B cell (primary cell): ENCODE measurements at regions not wholly inside any gene's neighbourhood (a gene's known extent, or its start where the extent isn't known, plus 50 kb on each side); places are given as distances from the start of the nearest gene placed in this dataset.

Source experiments
- ATAC-seq: fragments of 200-7000 bp; cut with Tn5 transposase; one replicate; pipeline ENCODE4 v1.10.0; 2021; ENCODE audit warnings: low read depth, mild to moderate bottlenecking, moderate number of reproducible peaks, moderate library complexity
- CTCF ChIA-PET: fragments of 350-600 bp; sonication (Branson Sonifier 250); formaldehyde crosslinking; loops from one replicate; lab custom pipeline; 2021; ENCODE audit warnings: antibody characterized with exemption, inconsistent platforms; lab: Charles Lee
- POLR2A ChIA-PET: fragments of 350-600 bp; sonication (Branson Sonifier 250); formaldehyde crosslinking; loops from one replicate; lab custom pipeline; 2021; ENCODE audit warnings: antibody characterized with exemption; lab: Charles Lee
- DNase-seq: peaks from one replicate; pipeline ENCODE4 v3.0.0; 2013
- H2AFZ ChIP-seq: 2 replicates; pipeline ENCODE4 v1.6.1; 2012; ENCODE audit warnings: mild to moderate bottlenecking, low read depth, low read length; ENCODE audit not compliant: insufficient read depth, poor library complexity, severe bottlenecking
- H3K27ac ChIP-seq, 2 donors: 1 replicate in 1 of 2; 2 replicates in 1 of 2; pipeline ENCODE4 v1.5.1; 2012 to 2013; ENCODE audit warnings: low read length in 2 of 2, mild to moderate bottlenecking in 2 of 2, moderate library complexity in 1 of 2
- H3K27me3 ChIP-seq, 4 experiments: fragments of 200-600 bp in 1 of 4; sonication (generic) in 1 of 4; replicated peaks in 1 of 4; 1 replicate in 2 of 4; 2 replicates in 2 of 4; pipeline versions ENCODE4 v1.6.1 to v1.7.0; 2013 to 2016; ENCODE audit warnings: low read length in 3 of 4, mild to moderate bottlenecking in 2 of 4, mixed read lengths in 1 of 4, moderate library complexity in 1 of 4; ENCODE audit not compliant: insufficient read depth in 4 of 4, control insufficient read depth in 3 of 4; ENCODE audit errors: control extremely low read depth in 1 of 4
- H3K36me3 ChIP-seq, 2 experiments: replicated peaks in 1 of 2; 1 replicate in 1 of 2; 2 replicates in 1 of 2; pipeline versions ENCODE4 v1.6.1 to v1.7.1; 2013; ENCODE audit warnings: low read length in 1 of 2; ENCODE audit not compliant: insufficient read depth in 2 of 2, control insufficient read depth in 1 of 2; ENCODE audit errors: control extremely low read depth in 1 of 2, extremely low read depth in 1 of 2
- H3K4me1 ChIP-seq, 2 donors: fragments of 200-600 bp in 1 of 2; sonication (generic) in 1 of 2; 1 replicate in 1 of 2; 2 replicates in 1 of 2; pipeline versions ENCODE4 v1.5.1 to v1.6.1; 2013 to 2017; ENCODE audit warnings: low read length in 2 of 2; ENCODE audit not compliant: control insufficient read depth in 2 of 2, insufficient read depth in 2 of 2
- H3K4me2 ChIP-seq: replicated peaks from 2 replicates; pipeline ENCODE3; 2012; ENCODE audit warnings: mild to moderate bottlenecking, low read depth, low read length; ENCODE audit not compliant: poor library complexity, severe bottlenecking
- H3K4me3 ChIP-seq, 5 experiments: fragments of 200-600 bp in 1 of 5; sonication (generic) in 1 of 5; 1 replicate in 3 of 5; 2 replicates in 2 of 5; pipeline versions ENCODE4 v1.5.1 to v1.7.0; 2011 to 2016; ENCODE audit warnings: low read length in 4 of 5, mild to moderate bottlenecking in 4 of 5, low read depth in 2 of 5, control low read depth in 1 of 5, moderate library complexity in 1 of 5; ENCODE audit not compliant: insufficient read depth in 1 of 5; ENCODE audit errors: control extremely low read depth in 1 of 5, extremely low read depth in 1 of 5
- H3K79me2 ChIP-seq: fragments of 200-600 bp; sonication (generic); one replicate; pipeline ENCODE4 v1.6.0; 2016; ENCODE audit warnings: low read length; ENCODE audit not compliant: control insufficient read depth, insufficient read depth
- H3K9ac ChIP-seq: fragments of 200-600 bp; sonication (generic); 2 replicates; pipeline ENCODE4 v1.6.1; 2017; ENCODE audit warnings: mild to moderate bottlenecking, low read length, moderate library complexity
- H3K9me3 ChIP-seq, 3 donors: one replicate each; pipeline versions ENCODE4 v1.6.1 to v1.7.1; 2013; ENCODE audit warnings: low read length in 2 of 3; ENCODE audit not compliant: control insufficient read depth in 2 of 3, insufficient read depth in 1 of 3; ENCODE audit errors: control extremely low read depth in 1 of 3
- H4K20me1 ChIP-seq: 2 replicates; pipeline ENCODE4 v1.6.0; 2012; ENCODE audit warnings: mild to moderate bottlenecking, low read length; ENCODE audit not compliant: insufficient read depth, control insufficient read depth, poor library complexity, severe bottlenecking
- H3K27ac Mint-ChIP-seq: one replicate; pipeline ENCODE4 v1.8.0; 2021; ENCODE audit warnings: mixed read lengths
- H3K27me3 Mint-ChIP-seq: one replicate; pipeline ENCODE4 v1.8.0; 2021; ENCODE audit warnings: mixed read lengths
- H3K4me1 Mint-ChIP-seq: one replicate; pipeline ENCODE4 v1.8.0; 2021; ENCODE audit warnings: mixed read lengths
- H3K4me3 Mint-ChIP-seq: one replicate; pipeline ENCODE4 v1.8.0; 2021; ENCODE audit warnings: mixed read lengths
- H3K9me3 Mint-ChIP-seq: one replicate; pipeline ENCODE4 v1.8.0; 2022; ENCODE audit warnings: mixed read lengths; ENCODE audit not compliant: insufficient read depth
- EZH2 ChIP-seq: IDR thresholded peaks from 2 replicates; pipeline ENCODE4 v1.6.1; 2012; ENCODE audit warnings: borderline replicate concordance, low read depth, mild to moderate bottlenecking, moderate library complexity, low read length; ENCODE audit not compliant: insufficient read depth, poor library complexity, severe bottlenecking
- WGBS: methylation state at CpG from one replicate; pipeline ENCODE4 v1.1.5; 2013; ENCODE audit warnings: missing lambda C conversion rate; ENCODE audit not compliant: insufficient coverage; 5-methylcytosine and 5-hydroxymethylcytosine counted together
- intact Hi-C: fragments of 100-400 bp; cut with micrococcal nuclease; formaldehyde crosslinking; loops from one replicate; pipeline ENCODE4 v1.10.0; 2022
- TF ChIP-seq, protein P1 (sequence below): fragments of 200-600 bp; IDR thresholded peaks from one replicate; pipeline ENCODE4 v1.8.0; 2022; ENCODE audit warnings: antibody characterized with exemption, mild to moderate bottlenecking

GRCh38 chr4:175951794-175952193, 113.8 kb upstream of the WDR17 start:
- CTCF ChIA-PET = interaction anchor here (2.4 kb wide), 1 partner anchor 9 kb away, joined by 8 read pairs; no protein-coding TSS in a partner anchor

DNA sequence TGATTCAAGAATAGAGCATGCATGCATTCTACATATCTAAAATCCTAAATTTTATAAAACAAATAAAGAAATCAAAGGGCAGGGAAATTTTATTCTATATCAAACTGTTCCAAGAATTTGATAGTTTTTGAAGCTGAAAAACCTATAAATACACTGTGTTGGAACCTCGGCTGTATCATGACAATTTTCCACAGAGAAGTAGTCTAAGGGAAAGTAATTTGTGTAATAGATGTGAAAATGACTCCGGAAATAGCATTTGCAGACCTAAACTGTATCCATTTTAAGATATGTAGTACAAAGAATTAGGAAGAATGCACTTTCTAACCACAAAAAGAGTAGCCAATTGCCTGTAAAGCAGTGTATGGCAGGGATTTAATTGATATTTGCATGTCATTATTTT, 112.5 kb upstream of the WDR17 start:
- no peaks in the 10 kb centered on the region for H3K79me2 ChIP-seq
- intact Hi-C loops = no loop called here
- H3K4me1 Mint-ChIP-seq = peaks cover 8% of the 10 kb centered on the region
- no peaks in the 10 kb centered on the region for H3K9me3 ChIP-seq
- H3K9ac ChIP-seq = no peak overlapping the region
- H3K27ac Mint-ChIP-seq = no peak overlapping the region
- H2AFZ ChIP-seq = no peak overlapping the region
- no peaks in the 10 kb centered on the region for H3K36me3 ChIP-seq
- no peak for ATAC-seq
- no peak overlapping the region for H3K27ac ChIP-seq
- peaks cover 3 to 8% of the 10 kb centered on the region in 2 donors for H3K4me1 ChIP-seq
- WGBS = no CpG with 5 or more reads among the region's 2 CpGs
- TF ChIP-seq EZH2 = no peak
- TF ChIP-seq, protein P1, sequence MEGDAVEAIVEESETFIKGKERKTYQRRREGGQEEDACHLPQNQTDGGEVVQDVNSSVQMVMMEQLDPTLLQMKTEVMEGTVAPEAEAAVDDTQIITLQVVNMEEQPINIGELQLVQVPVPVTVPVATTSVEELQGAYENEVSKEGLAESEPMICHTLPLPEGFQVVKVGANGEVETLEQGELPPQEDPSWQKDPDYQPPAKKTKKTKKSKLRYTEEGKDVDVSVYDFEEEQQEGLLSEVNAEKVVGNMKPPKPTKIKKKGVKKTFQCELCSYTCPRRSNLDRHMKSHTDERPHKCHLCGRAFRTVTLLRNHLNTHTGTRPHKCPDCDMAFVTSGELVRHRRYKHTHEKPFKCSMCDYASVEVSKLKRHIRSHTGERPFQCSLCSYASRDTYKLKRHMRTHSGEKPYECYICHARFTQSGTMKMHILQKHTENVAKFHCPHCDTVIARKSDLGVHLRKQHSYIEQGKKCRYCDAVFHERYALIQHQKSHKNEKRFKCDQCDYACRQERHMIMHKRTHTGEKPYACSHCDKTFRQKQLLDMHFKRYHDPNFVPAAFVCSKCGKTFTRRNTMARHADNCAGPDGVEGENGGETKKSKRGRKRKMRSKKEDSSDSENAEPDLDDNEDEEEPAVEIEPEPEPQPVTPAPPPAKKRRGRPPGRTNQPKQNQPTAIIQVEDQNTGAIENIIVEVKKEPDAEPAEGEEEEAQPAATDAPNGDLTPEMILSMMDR = no peak
- no peak overlapping the region for H3K4me3 Mint-ChIP-seq
- no peaks in the 10 kb centered on the region for H3K9me3 Mint-ChIP-seq
- no peaks in the 10 kb centered on the region for H4K20me1 ChIP-seq
- H3K4me2 ChIP-seq = no peak overlapping the region
- no peak overlapping the region for H3K4me3 ChIP-seq
- DNase-seq = no peak
- peaks cover 4% of the 10 kb centered on the region for H3K27me3 Mint-ChIP-seq
- ChIA-PET POLR2A (no interaction called here), CTCF (interaction anchor here (1.3 kb wide), 1 partner anchor 100 kb away, joined by 6 read pairs; no protein-coding TSS in a partner anchor)
- no peaks in the 10 kb centered on the region for H3K27me3 ChIP-seq

More at GRCh38 chr4:175951794-175952193, 113.8 kb upstream of the WDR17 start:
- Histone ChIP-seq H4K20me1 (no peaks in the 10 kb centered on the region), H3K27me3 (no peaks in the 10 kb centered on the region), H3K4me1 (peaks cover 5 to 9% of the 10 kb centered on the region in 2 donors), H3K4me2 (no peak overlapping the region), H3K36me3 (no peaks in the 10 kb centered on the region), H3K4me3 (no peak overlapping the region), H3K27ac (no peak overlapping the region), H3K79me2 (no peaks in the 10 kb centered on the region), H3K9ac (no peak overlapping the region), H3K9me3 (no peaks in the 10 kb centered on the region), H2AFZ (no peak overlapping the region)
- Mint-ChIP-seq H3K27ac (no peak overlapping the region), H3K4me1 (peaks cover 8% of the 10 kb centered on the region), H3K4me3 (no peak overlapping the region), H3K9me3 (no peaks in the 10 kb centered on the region), H3K27me3 (peaks cover 4% of the 10 kb centered on the region)
- no peak for ATAC-seq
- POLR2A ChIA-PET = no interaction called here
- intact Hi-C loops = no loop called here
- 100% methylated on average over 1 of the region's 1 CpG for WGBS
- DNase-seq = no peak
- TF ChIP-seq, protein P1 = no peak
- TF ChIP-seq EZH2 = no peak
